Panc1 (cell line): ENCODE measurements at regions not wholly inside any gene's neighbourhood (a gene's known extent, or its start where the extent isn't known, plus 50 kb on each side); places are given as distances from the start of the nearest gene placed in this dataset.

Experiments used
- POLR2AphosphoS5 ChIP-seq: IDR thresholded peaks from 2 replicates; pipeline ENCODE4 v1.6.1; 2012; ENCODE audit warnings: mild to moderate bottlenecking, low read depth, low read length, moderate library complexity
- SIN3A ChIP-seq: IDR thresholded peaks from 2 replicates; pipeline ENCODE4 v1.6.1; 2012; ENCODE audit warnings: low read depth, mild to moderate bottlenecking, low read length, moderate library complexity, borderline replicate concordance; ENCODE audit not compliant: insufficient read depth
- TCF7L2 ChIP-seq: IDR thresholded peaks from 2 replicates; pipeline ENCODE4 v1.6.1; 2011; ENCODE audit warnings: mild to moderate bottlenecking, low read depth, low read length, inconsistent platforms
- TF ChIP-seq, protein P1 (sequence below): fragments of 450-650 bp; IDR thresholded peaks from 2 replicates; pipeline ENCODE4 v1.5.1; 2017; ENCODE audit warnings: mild to moderate bottlenecking
- TF ChIP-seq, protein P2 (sequence below), 2 experiments: IDR thresholded peaks; 2 replicates each; pipeline ENCODE4 v1.6.1; 2011 to 2012; ENCODE audit warnings: low read depth in 2 of 2, control low read depth in 1 of 2, low read length in 1 of 2, mild to moderate bottlenecking in 1 of 2, moderate library complexity in 1 of 2; ENCODE audit not compliant: insufficient read depth in 1 of 2

DNA sequence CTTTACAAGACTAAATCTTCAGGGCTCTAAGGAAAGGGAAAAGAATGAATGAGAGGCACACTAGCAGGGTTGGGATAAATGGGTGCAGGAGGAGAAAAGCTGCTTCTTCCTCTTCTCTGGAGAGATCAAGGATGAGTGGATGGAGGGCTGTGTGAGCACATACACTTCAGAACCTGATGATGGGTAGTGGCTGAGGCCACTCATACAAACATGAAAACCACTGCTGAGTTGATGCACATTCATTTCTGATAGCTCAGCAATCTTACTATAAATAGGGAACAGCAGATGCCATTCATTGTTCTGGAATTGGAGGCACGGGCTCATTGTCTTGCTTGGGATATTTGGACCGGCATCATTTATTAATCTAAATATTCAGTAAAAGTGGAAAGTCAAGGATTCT, 152.4 kb upstream of the KCTD1 start:
- TF ChIP-seq, protein P1, sequence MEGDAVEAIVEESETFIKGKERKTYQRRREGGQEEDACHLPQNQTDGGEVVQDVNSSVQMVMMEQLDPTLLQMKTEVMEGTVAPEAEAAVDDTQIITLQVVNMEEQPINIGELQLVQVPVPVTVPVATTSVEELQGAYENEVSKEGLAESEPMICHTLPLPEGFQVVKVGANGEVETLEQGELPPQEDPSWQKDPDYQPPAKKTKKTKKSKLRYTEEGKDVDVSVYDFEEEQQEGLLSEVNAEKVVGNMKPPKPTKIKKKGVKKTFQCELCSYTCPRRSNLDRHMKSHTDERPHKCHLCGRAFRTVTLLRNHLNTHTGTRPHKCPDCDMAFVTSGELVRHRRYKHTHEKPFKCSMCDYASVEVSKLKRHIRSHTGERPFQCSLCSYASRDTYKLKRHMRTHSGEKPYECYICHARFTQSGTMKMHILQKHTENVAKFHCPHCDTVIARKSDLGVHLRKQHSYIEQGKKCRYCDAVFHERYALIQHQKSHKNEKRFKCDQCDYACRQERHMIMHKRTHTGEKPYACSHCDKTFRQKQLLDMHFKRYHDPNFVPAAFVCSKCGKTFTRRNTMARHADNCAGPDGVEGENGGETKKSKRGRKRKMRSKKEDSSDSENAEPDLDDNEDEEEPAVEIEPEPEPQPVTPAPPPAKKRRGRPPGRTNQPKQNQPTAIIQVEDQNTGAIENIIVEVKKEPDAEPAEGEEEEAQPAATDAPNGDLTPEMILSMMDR = no peak
- no peak for TF ChIP-seq POLR2AphosphoS5
- TF ChIP-seq, protein P2, sequence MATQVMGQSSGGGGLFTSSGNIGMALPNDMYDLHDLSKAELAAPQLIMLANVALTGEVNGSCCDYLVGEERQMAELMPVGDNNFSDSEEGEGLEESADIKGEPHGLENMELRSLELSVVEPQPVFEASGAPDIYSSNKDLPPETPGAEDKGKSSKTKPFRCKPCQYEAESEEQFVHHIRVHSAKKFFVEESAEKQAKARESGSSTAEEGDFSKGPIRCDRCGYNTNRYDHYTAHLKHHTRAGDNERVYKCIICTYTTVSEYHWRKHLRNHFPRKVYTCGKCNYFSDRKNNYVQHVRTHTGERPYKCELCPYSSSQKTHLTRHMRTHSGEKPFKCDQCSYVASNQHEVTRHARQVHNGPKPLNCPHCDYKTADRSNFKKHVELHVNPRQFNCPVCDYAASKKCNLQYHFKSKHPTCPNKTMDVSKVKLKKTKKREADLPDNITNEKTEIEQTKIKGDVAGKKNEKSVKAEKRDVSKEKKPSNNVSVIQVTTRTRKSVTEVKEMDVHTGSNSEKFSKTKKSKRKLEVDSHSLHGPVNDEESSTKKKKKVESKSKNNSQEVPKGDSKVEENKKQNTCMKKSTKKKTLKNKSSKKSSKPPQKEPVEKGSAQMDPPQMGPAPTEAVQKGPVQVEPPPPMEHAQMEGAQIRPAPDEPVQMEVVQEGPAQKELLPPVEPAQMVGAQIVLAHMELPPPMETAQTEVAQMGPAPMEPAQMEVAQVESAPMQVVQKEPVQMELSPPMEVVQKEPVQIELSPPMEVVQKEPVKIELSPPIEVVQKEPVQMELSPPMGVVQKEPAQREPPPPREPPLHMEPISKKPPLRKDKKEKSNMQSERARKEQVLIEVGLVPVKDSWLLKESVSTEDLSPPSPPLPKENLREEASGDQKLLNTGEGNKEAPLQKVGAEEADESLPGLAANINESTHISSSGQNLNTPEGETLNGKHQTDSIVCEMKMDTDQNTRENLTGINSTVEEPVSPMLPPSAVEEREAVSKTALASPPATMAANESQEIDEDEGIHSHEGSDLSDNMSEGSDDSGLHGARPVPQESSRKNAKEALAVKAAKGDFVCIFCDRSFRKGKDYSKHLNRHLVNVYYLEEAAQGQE (IDR thresholded peaks at IDR 0.05; ENCODE audit: insufficient read depth in 1 of 2, low read depth in 2 of 2, low read length in 1 of 2) = no peak
- no peak for TF ChIP-seq SIN3A
- TF ChIP-seq TCF7L2 = no peak
